Choroid plexus epithelial cell (primary cell): ENCODE measurements at regions not wholly inside any gene's neighbourhood (a gene's known extent, or its start where the extent isn't known, plus 50 kb on each side); places are given as distances from the start of the nearest gene placed in this dataset.
A peak's percentile ranks its signal among the peaks of the same experiment; 100 is the strongest.
"Not testable (repeated sequence)": the region's sequence is repeated elsewhere in the genome, so short reads cannot be mapped to it uniquely, and the experiment has no call there.

Experiments
- DNase-seq: peaks from one replicate; pipeline ENCODE4 v3.0.0-alpha.2; 2010; ENCODE audit warnings: low read depth
- H3K4me3 ChIP-seq: 2 replicates; pipeline ENCODE4 v1.5.1; 2011; ENCODE audit warnings: low read depth, mild to moderate bottlenecking, control low read depth, low read length, moderate library complexity
- TF ChIP-seq, protein P1 (sequence below): conservative IDR thresholded peaks from 2 replicates; pipeline ENCODE4 v1.5.1; 2011; ENCODE audit warnings: low read depth, mild to moderate bottlenecking, control low read depth, inconsistent platforms, low read length, moderate library complexity

DNA sequence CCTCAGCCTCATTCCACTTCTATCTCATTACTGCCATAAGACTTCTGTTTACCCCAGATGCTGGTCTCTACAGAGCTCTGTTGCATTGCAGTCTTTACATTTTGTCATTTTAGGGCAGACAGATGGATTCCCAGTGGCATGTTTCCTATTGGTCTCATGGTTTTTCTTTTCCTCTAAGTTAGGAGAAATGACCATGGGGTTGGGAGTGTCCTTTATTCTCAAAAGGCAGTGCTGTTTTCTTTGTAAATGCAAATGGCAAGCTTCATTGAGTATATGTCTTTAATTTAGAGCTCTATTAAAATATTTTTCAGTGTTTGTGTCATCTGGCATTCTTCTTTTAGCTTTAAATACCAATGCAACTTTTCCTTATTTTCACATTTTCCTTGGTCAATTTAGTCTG is 57.0 kb downstream of the MSTN start:
- no peak for DNase-seq
- TF ChIP-seq, protein P1, sequence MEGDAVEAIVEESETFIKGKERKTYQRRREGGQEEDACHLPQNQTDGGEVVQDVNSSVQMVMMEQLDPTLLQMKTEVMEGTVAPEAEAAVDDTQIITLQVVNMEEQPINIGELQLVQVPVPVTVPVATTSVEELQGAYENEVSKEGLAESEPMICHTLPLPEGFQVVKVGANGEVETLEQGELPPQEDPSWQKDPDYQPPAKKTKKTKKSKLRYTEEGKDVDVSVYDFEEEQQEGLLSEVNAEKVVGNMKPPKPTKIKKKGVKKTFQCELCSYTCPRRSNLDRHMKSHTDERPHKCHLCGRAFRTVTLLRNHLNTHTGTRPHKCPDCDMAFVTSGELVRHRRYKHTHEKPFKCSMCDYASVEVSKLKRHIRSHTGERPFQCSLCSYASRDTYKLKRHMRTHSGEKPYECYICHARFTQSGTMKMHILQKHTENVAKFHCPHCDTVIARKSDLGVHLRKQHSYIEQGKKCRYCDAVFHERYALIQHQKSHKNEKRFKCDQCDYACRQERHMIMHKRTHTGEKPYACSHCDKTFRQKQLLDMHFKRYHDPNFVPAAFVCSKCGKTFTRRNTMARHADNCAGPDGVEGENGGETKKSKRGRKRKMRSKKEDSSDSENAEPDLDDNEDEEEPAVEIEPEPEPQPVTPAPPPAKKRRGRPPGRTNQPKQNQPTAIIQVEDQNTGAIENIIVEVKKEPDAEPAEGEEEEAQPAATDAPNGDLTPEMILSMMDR: no peak
- no peak overlapping the region for H3K4me3 ChIP-seq

DNA sequence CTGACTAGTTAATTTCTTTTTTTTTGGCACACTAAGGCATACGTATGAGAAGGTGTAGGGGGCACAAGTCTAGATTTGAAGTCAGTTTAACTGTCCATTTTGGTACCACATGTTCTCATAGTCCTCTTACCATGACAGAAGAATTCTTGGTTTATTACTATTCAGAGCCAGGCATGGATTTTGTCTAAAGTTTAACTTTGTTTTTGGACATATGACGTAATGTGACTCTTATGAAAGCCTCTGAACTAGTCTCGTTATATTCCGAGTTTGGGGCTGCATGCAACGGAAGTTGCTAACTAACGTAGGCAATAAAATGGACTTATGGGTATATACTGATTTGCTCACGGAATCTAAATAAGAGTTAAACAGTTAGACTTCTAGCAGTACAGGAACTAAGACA is 62.9 kb downstream of the MSTN start:
- H3K4me3 ChIP-seq: no peak overlapping the region
- DNase-seq: no peak
- TF ChIP-seq, protein P1: no peak

DNA sequence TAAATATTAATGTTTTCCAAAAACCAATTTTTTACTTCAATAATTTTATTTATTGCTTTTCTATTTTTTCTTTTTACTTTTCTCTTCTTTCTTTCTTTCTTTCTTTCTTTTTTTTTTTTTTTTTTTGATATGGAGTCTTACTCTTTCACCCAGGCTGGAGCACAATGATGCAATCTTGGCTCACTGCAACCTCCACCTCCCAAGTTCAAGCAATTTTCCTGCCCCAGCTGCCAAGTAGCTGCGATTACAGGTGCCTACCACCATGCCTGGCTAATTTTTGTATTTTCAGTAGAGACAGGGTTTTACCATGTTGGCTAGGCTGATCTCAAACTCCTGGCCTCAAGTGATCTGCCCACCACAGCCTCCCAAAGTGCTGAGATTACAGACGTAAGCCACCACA is 63.9 kb downstream of the MSTN start:
- not testable (repeated sequence) for DNase-seq

DNA sequence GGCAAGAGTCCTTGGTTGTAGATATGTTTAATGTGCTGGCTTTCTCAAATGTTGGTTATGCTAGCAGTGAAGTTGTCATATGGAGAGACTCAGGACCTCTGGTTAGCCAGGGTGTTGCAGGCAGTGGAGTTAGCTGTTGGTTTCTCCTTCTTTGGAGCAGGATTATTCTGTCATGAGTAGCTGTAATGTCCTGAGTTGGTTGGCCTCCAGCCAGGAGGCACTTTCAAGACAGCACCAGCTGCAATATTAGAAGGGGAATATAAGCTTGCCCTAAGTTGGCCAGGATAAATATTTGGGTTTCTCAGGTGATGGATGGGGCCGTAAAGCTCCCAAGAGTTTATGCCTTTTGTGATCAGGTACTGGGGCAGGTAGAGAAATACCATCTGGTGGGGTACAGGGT is 65.5 kb downstream of the MSTN start:
- TF ChIP-seq, protein P1: no peak
- H3K4me3 ChIP-seq: no peak overlapping the region
- peak; percentile 8 for DNase-seq

More for the DNA sequence above, 63.9 kb downstream of the MSTN start:
- H3K4me3 ChIP-seq: not testable (repeated sequence)

DNA sequence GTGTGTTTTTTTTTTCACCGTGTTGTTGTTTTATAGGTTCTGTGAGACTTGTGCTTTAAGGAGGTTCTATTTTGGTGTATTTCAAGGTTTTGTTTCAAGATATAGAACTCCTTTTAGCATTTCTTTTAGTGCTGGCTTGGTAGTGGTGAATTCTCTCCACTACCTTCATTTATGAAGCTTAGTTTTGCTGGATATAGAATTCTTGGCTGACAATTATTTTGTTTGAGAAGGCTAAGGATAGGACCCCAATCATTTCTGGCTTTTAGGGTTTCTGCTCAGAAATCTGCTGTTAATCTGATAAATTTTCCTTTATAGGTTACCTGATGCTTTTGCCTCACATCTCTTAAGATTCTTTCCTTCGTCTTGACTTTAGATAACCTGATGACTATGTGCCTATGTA is 66.8 kb downstream of the MSTN start:
- no peak overlapping the region for H3K4me3 ChIP-seq
- no peak for DNase-seq
- TF ChIP-seq, protein P1: no peak

DNA sequence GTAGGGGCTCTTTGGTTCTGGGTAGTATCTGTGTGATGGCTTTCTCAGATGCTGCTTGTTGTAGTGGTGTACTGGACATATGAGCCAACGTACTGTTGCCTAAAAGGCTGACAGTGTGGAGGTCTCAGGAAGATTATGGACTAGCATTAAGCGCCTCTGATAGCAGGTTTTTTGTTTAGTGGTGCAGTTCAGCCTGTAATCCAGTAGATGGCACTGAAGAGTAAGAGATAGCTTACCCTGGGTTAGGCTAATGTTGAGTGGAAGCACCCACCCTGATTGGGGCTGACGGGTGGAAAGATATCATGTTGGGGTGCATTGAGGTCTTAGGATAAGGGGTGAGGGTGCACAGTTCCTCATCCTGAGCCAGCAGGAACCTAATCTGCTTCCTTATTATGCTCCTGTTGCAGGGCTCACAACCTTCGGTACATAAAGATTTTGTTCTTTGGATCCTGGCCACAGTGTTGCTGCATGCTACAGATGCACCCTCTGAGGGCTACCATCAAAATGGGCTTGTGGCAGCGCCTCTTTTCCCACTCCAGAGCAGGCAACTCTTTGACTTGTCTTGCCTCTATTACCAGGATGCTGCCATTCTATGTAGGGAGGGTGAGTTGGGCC is 79.6 kb downstream of the MSTN start:
- DNase-seq: peak; percentile 8

DNA sequence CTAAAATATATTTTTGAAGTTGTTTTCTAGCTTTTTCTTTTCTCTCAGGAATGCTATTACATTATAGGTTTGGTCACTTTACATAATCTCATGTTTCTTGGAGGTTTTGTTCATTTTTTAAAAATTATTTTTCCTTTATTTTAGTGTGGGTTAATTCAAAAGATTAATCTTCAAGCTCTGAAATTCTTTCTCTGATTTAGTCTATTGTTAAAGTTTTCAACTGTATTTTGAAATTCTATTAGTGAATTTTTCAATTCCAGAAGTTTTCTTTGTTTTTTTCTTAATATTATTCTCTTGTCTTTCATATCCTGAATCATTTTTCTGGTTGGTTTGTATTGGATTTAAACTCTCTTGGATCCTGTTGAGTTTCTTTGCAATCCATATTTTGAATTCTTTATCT is 80.4 kb downstream of the MSTN start:
- no peak for DNase-seq
- no peak overlapping the region for H3K4me3 ChIP-seq
- TF ChIP-seq, protein P1: no peak

More for the DNA sequence above, 79.6 kb downstream of the MSTN start:
- TF ChIP-seq, protein P1: peak; percentile 56
- H3K4me3 ChIP-seq: no peak overlapping the region

DNA sequence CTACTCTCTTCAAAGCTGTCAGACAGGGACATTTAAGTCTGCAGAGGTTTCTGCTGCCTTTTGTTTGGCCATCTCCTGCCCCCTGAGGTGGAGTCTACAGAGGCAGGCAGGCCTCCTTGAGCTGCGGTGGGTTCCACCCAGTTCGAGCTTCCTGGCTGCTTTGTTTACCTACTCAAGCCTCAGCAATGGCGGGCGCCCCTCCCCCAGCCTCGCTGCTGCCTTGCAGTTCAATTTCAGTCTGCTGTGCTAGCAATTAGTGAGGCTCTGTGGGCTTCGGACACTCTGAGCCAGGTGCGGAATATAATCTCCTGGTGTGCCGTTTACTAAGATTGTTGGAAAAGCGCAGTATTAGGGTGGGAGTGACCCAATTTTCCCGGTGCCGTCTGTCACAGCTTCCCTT is 86.0 kb downstream of the MSTN start:
- H3K4me3 ChIP-seq, DNase-seq: not testable (repeated sequence)
